ENCODE measurements at regions not wholly inside any gene's neighbourhood (a gene's known extent, or its start where the extent isn't known, plus 50 kb on each side); places are given as distances from the start of the nearest gene placed in this dataset.

- no peak overlapping the region for H2BK5ac ChIP-seq (ENCODE audit: insufficient read length, low read length)
- 0 out of 5 replicates have a peak overlapping the region, but pooled peaks of 1 of the 2 experiments have one; percentile 9 for H3K4me3 Mint-ChIP-seq
These were observed 776.3 kb upstream of the CDH7 start for GRCh38 chr18:64974391-64975125.

More at GRCh38 chr18:64974391-64975125, 776.3 kb upstream of the CDH7 start:
- H3K18ac ChIP-seq (ENCODE audit: insufficient read length, low read depth, low read length) = no peak overlapping the region
- Mint-ChIP-seq H3K36me3 (ENCODE audit: insufficient read depth in 1 of 3, low read depth in 3 of 3) (no peaks in the 10 kb centered on the region), H3K4me1 (no peaks in the 10 kb centered on the region), H3K27me3 (ENCODE audit: low read depth) (no peaks in the 10 kb centered on the region), H3K9me3 (no peaks in the 10 kb centered on the region), H3K27ac (no peak overlapping the region; a peak in 1 of 7 replicates)
- H2BK12ac ChIP-seq (ENCODE audit: insufficient read length, low read depth, low read length) = no peak overlapping the region
- H3K79me1 ChIP-seq (ENCODE audit: insufficient read depth, low read depth, low read length, poor library complexity, severe bottlenecking) = no peaks in the 10 kb centered on the region
- no peaks in the 10 kb centered on the region for H3K9me3 ChIP-seq (ENCODE audit: control insufficient read depth, low read depth, low read length)
- H3T11ph ChIP-seq (ENCODE audit: low read length) = no peak overlapping the region
- H3K4me2 ChIP-seq (ENCODE audit: insufficient read depth, insufficient read length, low read length) = no peak overlapping the region
- H3K27ac ChIP-seq (ENCODE audit: insufficient read length, low read depth, low read length) = no peak overlapping the region
- H4K5ac ChIP-seq (ENCODE audit: insufficient read length, low read depth, low read length) = no peak overlapping the region
- H2BK120ac ChIP-seq (ENCODE audit: low read depth, low read length, poor library complexity, severe bottlenecking) = no peak overlapping the region
- no peak overlapping the region for H4K8ac ChIP-seq (replicated peaks; ENCODE audit: insufficient read length, low read depth, low read length)
- H3K27me3 ChIP-seq (ENCODE audit: insufficient read depth, low read length) = no peaks in the 10 kb centered on the region
- H3K9ac ChIP-seq (ENCODE audit: extremely low read depth, insufficient read length, low read length) = no peak overlapping the region
- H4K20me1 ChIP-seq (ENCODE audit: control insufficient read depth, insufficient read depth, insufficient read length) = no peaks in the 10 kb centered on the region
- no peak overlapping the region for H2AK5ac ChIP-seq (ENCODE audit: insufficient read length, low read length)
- no peaks in the 10 kb centered on the region for H3K23me2 ChIP-seq (ENCODE audit: insufficient read length, low read depth, low read length, poor library complexity, severe bottlenecking)
- no peak overlapping the region for H3K14ac ChIP-seq (ENCODE audit: insufficient read depth, low read length)
- H3K23ac ChIP-seq (ENCODE audit: insufficient read length, low read depth, low read length) = no peak overlapping the region
- H3K79me2 ChIP-seq (ENCODE audit: insufficient read depth, low read length) = no peaks in the 10 kb centered on the region
- WGBS (ENCODE audit: extremely low coverage, insufficient read length, low lambda C conversion rate) = no CpG with 5 or more reads among the region's 8 CpGs
- no peaks in the 10 kb centered on the region for H3K4me1 ChIP-seq (ENCODE audit: insufficient read depth, low read length)
- H2BK15ac ChIP-seq (ENCODE audit: low read depth, low read length) = no peak overlapping the region
- no peak overlapping the region for H4K91ac ChIP-seq (ENCODE audit: insufficient read length, low read depth, low read length)
- H2AFZ ChIP-seq (ENCODE audit: low read length) = no peak overlapping the region
- DNase-seq = no peak
- no peak overlapping the region for H2BK20ac ChIP-seq (ENCODE audit: low read depth, low read length, poor library complexity, severe bottlenecking)
- TF ChIP-seq, protein P1, sequence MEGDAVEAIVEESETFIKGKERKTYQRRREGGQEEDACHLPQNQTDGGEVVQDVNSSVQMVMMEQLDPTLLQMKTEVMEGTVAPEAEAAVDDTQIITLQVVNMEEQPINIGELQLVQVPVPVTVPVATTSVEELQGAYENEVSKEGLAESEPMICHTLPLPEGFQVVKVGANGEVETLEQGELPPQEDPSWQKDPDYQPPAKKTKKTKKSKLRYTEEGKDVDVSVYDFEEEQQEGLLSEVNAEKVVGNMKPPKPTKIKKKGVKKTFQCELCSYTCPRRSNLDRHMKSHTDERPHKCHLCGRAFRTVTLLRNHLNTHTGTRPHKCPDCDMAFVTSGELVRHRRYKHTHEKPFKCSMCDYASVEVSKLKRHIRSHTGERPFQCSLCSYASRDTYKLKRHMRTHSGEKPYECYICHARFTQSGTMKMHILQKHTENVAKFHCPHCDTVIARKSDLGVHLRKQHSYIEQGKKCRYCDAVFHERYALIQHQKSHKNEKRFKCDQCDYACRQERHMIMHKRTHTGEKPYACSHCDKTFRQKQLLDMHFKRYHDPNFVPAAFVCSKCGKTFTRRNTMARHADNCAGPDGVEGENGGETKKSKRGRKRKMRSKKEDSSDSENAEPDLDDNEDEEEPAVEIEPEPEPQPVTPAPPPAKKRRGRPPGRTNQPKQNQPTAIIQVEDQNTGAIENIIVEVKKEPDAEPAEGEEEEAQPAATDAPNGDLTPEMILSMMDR (conservative IDR thresholded peaks at IDR 0.05) = no peak
- no peak overlapping the region for H3K4ac ChIP-seq (ENCODE audit: low read depth, low read length)
- H3K56ac ChIP-seq (ENCODE audit: insufficient read length, low read depth, low read length) = no peak overlapping the region
